CD4-positive, alpha-beta T cell treated with Interleukin-4 for 1 hour (primary cell): ENCODE measurements at regions not wholly inside any gene's neighbourhood (a gene's known extent, or its start where the extent isn't known, plus 50 kb on each side); places are given as distances from the start of the nearest gene placed in this dataset.

Experiments used
- DNase-seq, 2 donors: peaks; one replicate each; pipeline ENCODE4 v3.0.0-alpha.2; 2020 to 2022

- peak; percentile 8 to 64 for DNase-seq
Measured at GRCh38 chr12:124669271-124669721, 101.9 kb upstream of the NCOR2 start.

- DNase-seq, result no peak
Measured at GRCh38 chr12:124668602-124669001, 101.2 kb upstream of the NCOR2 start.

GRCh38 chr12:124667506-124668326 is 100.3 kb upstream of the NCOR2 start:
- DNase-seq, result no peak

DNA sequence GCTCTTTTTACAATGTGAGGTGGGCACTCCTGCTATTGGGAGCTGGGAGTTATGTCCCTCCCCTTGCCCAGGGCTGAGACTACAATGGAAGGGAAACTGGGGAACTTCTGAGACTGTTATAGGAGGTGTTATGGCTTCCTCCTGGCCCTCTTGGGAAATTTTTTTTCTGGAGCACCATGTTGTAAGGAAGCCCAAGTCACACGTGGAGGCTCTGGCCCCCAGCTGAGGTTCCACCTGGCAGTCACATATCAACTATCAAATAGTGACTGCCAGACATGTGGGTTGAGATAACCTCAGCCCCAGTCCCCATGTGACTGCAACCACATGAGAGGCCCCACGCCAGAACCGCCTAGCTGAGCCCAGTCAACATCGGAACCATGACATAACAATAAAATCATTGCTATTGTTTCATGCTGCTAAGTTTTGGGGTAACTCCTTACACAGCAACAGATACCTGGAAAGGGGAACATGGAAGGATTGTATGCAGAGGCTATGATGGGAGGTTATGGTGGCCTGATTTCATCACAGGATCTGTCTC is 99.4 kb upstream of the NCOR2 start:
- DNase-seq, result no peak

GRCh38 chr12:124665511-124665910 is 98.1 kb upstream of the NCOR2 start:
- no peak for DNase-seq

GRCh38 chr12:124664395-124665111 is 97.1 kb upstream of the NCOR2 start:
- no peak for DNase-seq

DNA sequence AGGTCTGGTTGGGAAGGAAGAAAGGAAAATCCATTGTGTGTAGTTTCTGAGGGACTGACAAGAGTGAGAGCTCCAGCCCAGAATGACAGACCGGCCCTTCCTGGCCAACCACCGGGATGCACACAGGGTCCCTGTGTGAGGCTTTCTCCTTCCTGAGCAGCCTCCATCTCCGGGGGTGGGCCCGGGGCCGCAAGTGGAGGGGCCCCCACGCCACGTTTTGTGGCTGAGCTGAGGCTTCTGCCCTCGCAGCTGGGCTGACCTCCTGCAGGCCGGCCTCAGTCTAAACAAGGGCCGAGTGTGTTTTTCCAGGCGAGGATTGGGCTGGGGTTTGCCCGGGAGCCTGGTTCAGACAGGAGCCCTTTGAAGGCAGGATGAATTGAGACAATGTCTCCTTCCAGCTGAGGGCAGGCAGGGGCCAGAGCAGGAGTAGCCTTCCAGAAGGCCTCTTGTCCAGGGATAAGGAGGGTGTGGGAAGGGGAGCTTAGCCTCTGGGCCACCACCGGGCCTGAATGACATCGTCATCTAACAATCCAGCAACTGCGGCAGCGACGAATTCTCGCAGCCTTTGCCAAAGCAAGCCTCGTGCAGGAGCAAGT is 96.5 kb upstream of the NCOR2 start:
- no peak for DNase-seq

DNA sequence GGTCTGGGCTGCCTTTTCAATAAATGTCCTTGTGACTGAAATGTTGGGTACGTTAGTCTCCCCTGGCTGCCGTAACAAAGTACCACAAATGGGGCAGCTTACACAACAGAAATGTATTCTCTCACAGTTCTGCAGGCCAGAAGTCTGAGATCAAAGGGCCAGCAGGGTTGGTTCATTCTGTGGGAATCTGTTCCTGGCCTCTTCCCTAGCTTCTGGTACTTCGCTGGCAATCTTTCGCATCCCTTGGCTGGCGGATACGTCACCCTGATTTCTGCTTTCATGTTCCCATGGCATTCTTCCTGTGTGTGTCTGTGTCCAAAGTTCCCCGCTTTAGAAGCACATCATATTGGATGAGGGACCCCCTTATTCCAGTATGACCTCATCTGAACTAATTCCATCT is 95.8 kb upstream of the NCOR2 start:
- no peak for DNase-seq

DNA sequence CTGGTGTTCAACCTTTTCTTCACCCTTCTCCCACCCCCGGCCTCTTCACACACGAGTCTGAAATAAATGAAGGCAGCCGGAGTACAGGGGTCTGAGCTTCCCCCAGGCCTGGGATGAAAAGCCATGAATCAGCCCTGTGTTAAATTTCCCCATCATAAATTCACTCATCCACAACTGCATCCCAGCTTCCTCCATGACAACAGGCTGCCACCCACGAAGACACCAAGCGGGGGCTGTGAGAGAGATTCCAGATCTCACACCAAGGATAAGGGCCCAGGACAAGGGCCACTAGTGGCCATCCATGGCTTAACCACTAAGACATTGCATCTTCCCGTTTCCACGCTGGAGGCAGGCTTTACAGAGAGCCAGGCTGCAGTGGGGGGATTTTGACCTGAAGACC is 93.9 kb upstream of the NCOR2 start:
- DNase-seq, result no peak

DNA sequence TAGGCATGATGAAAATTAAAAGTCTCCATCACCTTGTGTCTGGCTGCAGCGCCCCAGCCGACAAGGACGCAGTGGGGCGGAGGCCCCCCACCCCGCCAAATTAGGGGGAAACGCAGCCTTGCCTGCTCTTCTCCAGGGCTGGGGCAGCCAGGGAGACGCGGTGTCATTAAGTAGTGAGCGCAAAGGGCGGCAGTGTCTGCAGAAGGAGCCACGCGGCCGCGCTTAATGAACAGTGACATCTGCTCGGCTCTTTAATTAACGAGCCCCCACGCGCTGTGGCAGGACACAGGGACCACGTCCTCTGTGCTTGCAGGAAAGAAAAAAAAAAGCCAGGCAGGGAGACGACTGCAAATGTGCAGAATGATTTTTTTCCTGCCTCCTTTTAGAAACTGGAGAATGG is 93.4 kb upstream of the NCOR2 start:
- no peak for DNase-seq

DNA sequence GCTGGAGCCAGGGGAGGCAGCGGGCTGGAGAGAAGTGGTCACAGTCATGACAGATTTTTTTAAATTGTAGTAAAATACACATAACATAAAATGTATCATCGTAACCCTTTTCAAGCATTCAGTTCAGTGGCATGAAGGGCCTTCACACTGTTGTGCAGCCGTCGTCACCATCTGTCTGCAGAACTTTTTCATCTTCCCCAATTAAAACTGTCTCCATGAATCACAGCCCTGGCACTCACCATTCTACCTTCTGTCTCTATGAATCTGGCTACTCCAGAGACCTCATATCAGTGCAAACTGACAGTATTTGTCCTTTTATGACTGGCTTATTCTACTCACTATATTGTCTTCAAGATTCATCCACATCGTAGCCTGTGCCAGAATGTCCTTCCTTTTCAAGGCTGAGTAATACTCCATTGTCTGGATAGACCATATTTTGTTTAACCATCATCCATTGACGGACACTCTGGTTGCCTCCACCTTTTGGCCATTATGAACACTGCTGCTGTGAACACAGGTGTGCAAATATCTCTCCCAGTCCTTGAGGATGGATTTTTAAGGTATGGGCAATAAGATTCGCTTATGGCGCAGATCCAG is 91.5 kb upstream of the NCOR2 start:
- no peak for DNase-seq

GRCh38 chr12:124658302-124658701 is 90.9 kb upstream of the NCOR2 start:
- DNase-seq, result no peak

- no peak for DNase-seq
Measured at GRCh38 chr12:124656947-124657434, 89.6 kb upstream of the NCOR2 start.

GRCh38 chr12:124655698-124656516 is 88.5 kb upstream of the NCOR2 start:
- DNase-seq, result peak in 1 of 2 donors; percentile 36

GRCh38 chr12:124655048-124655697 is 87.8 kb upstream of the NCOR2 start:
- no peak for DNase-seq

DNA sequence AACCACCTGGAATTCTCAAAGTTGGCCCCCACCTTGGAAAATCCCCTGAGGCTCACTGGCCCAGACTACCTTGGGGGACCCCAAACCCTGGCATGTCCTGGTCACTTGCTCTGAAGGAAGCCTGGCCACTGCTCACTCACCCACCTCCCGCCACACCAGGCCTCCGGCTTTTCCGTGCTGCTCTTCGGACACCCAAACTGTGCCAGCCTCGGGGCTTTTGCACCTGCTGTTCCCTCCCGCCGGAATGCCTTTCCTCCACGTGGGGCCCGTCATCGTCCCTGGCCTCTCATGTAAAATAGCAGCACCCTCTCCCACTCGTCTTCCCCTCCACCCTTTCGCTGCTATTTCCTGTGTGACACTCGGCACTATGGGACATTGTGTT is 87.2 kb upstream of the NCOR2 start:
- DNase-seq, result no peak

DNA sequence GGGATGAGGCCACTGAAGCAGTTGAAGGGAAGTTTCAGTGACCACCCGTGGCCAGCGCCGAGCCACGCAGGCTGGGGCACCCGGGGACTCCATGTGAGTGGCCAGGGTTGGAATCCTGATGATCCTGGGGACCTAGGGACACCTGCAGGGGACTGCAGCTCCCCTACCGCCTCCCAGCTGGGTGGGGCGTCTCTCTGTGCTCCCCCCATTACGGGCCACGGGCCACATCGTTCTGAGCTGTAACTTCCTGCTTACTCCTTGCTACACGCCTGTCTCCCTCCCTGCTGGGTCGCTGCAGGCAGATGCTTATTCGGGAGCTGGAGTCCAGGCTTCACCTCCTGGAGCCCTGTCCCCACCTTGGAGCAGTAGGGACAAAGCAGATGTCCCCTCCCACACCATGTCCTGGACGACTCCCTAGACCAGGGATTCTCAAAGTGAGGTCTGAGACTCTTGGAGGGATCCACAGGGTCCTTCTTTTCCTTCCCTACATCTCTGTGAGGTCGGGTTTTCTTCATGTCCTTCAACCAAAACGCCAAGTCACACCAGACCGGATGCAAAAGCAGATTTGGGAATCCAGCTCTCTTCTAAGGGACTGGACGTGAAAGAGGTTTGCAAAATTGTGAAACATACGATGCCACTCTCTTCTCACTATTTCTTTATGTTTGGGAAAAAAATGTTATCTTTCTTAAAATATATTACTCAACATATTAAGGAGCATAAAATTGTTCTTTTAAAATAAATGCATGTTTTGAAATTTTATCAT is 85.9 kb upstream of the NCOR2 start:
- DNase-seq, result no peak

DNA sequence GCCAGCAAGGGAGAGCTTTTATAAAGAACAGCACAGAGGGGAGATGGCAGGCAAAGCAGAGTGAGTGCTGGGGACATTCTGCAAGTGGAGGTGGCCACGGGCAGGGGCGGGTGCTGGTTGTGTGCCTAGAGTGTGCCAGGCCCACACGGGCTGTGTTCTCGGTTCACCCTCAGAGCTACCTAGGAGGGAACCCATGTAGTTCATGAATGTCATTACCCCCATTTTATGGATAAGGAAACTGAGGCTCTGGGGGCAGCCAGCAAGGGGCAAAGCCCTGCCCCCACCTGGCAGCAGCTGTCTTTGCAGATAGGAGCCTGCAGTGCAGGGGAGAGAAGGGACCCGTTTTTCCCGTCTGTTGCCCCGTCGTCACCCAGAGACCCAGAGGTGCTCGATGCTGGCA is 85.2 kb upstream of the NCOR2 start:
- DNase-seq, result no peak

GRCh38 chr12:124651516-124652273 is 84.3 kb upstream of the NCOR2 start:
- peak in 1 of 2 donors; percentile 25 for DNase-seq

GRCh38 chr12:124650912-124651311 is 83.5 kb upstream of the NCOR2 start:
- DNase-seq, result no peak
